HG03139 (cell line): ENCODE measurements at regions not wholly inside any gene's neighbourhood (a gene's known extent, or its start where the extent isn't known, plus 50 kb on each side); places are given as distances from the start of the nearest gene placed in this dataset.

ENCODE experiments used
- ATAC-seq: cut with Tn5 transposase; IDR thresholded peaks from one replicate; pipeline ENCODE4 v1.9.1; 2021; ENCODE audit not compliant: unreplicated experiment

GRCh38 chr13:67318860-67319259, 88.7 kb upstream of the PCDH9 start:
- ATAC-seq, result no peak

GRCh38 chr13:67318398-67318797, 88.3 kb upstream of the PCDH9 start:
- ATAC-seq, result no peak

GRCh38 chr13:67314405-67314804, 84.3 kb upstream of the PCDH9 start:
- no peak for ATAC-seq

- no peak for ATAC-seq
These were observed 78.1 kb upstream of the PCDH9 start for GRCh38 chr13:67308004-67308772.

- no peak for ATAC-seq
These were observed 76.6 kb upstream of the PCDH9 start for GRCh38 chr13:67306742-67307141.

- ATAC-seq, result no peak
These were observed 73.7 kb upstream of the PCDH9 start for GRCh38 chr13:67303661-67304333.

- ATAC-seq, result no peak
These were observed 69.6 kb upstream of the PCDH9 start for GRCh38 chr13:67299751-67300150.

GRCh38 chr13:67299072-67299635, 69.0 kb upstream of the PCDH9 start:
- ATAC-seq, result no peak

- no peak for ATAC-seq
These were observed 68.2 kb upstream of the PCDH9 start for GRCh38 chr13:67298297-67298696.

GRCh38 chr13:67296511-67296910, 66.4 kb upstream of the PCDH9 start:
- no peak for ATAC-seq

- no peak for ATAC-seq
These were observed 62.8 kb upstream of the PCDH9 start for GRCh38 chr13:67292886-67293285.

GRCh38 chr13:67285611-67286010, 55.5 kb upstream of the PCDH9 start:
- ATAC-seq, result no peak

DNA sequence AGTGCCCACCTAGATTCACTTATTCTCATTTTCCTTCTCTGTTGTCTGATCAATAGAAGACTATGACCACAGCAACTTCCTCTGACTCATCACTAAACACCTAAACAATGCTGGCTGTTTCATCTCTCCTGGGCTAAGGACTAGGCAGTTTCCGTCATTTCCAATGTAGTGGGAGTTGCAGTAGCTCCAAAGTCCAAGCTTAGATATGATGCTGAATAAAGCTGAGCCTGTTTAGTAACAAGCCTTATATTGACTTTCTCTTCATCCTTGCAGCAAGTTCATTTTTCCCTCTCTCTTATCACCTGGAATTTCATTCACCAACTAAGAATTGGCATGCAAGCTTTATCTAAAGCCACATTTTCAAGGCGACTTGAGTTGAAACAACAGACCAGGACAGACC, 53.5 kb upstream of the PCDH9 start:
- ATAC-seq, result no peak

DNA sequence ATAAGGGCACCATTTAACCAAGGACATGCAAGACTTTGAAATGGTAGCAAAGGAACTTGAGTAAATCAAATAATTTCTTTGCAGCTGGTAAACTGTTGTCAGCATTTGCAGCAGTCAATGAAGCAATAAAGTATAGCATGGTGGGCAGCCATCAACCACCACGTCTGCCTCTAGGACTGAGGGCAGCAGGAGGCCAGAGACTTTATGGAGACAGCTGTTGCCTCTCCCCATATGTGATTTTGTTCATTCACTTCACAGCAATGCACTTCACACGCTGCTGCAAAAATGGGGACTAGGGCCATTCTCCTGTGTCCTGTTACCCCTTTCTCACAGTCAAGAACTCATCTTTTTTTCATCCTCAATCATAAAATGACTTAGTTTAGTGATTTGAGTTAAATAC, 51.3 kb upstream of the PCDH9 start:
- ATAC-seq, result no peak
